H9 (cell line): ENCODE measurements at regions not wholly inside any gene's neighbourhood (a gene's known extent, or its start where the extent isn't known, plus 50 kb on each side); places are given as distances from the start of the nearest gene placed in this dataset.

ENCODE experiments used
- DNase-seq: peaks from one replicate; pipeline ENCODE4 v3.0.0-alpha.2; 2017
- H2AFZ ChIP-seq: one replicate; pipeline ENCODE4 v1.6.1; 2013; ENCODE audit warnings: mild to moderate bottlenecking, low read length, control low read depth, moderate library complexity
- H2AK5ac ChIP-seq: 2 replicates; pipeline ENCODE4 v1.6.1; 2013; ENCODE audit warnings: low read length, control low read depth, mixed read lengths; ENCODE audit not compliant: insufficient read length
- H2BK120ac ChIP-seq: one replicate; pipeline ENCODE4 v1.6.1; 2013; ENCODE audit warnings: low read depth, mild to moderate bottlenecking, low read length, control low read depth, inconsistent platforms; ENCODE audit not compliant: poor library complexity, severe bottlenecking
- H2BK12ac ChIP-seq: 2 replicates; pipeline ENCODE4 v1.6.1; 2013; ENCODE audit warnings: low read length, control low read depth, mixed read lengths, low read depth; ENCODE audit not compliant: insufficient read length
- H2BK15ac ChIP-seq: 2 replicates; pipeline ENCODE4 v1.6.1; 2013; ENCODE audit warnings: low read depth, low read length, control low read depth
- H2BK20ac ChIP-seq: one replicate; pipeline ENCODE4 v1.6.1; 2013; ENCODE audit warnings: low read depth, mild to moderate bottlenecking, low read length, control low read depth, inconsistent platforms; ENCODE audit not compliant: poor library complexity, severe bottlenecking
- H2BK5ac ChIP-seq: 2 replicates; pipeline ENCODE4 v1.6.1; 2013; ENCODE audit warnings: low read length, control low read depth, mixed read lengths; ENCODE audit not compliant: insufficient read length
- H3K14ac ChIP-seq: 2 replicates; pipeline ENCODE4 v1.6.1; 2013; ENCODE audit warnings: low read length, control low read depth; ENCODE audit not compliant: insufficient read depth
- H3K18ac ChIP-seq: 2 replicates; pipeline ENCODE4 v1.6.1; 2013; ENCODE audit warnings: low read depth, mild to moderate bottlenecking, mixed read lengths, low read length, control low read depth; ENCODE audit not compliant: insufficient read length
- H3K23ac ChIP-seq: 2 replicates; pipeline ENCODE4 v1.6.1; 2013; ENCODE audit warnings: low read length, control low read depth, mixed read lengths, low read depth; ENCODE audit not compliant: insufficient read length
- H3K23me2 ChIP-seq: 2 replicates; pipeline ENCODE4 v1.6.1; 2013; ENCODE audit warnings: low read depth, mild to moderate bottlenecking, mixed read lengths, low read length, control low read depth; ENCODE audit not compliant: insufficient read length, poor library complexity, severe bottlenecking
- H3K27ac ChIP-seq: 2 replicates; pipeline ENCODE4 v1.5.1; 2013; ENCODE audit warnings: low read length, control low read depth, mixed read lengths, low read depth; ENCODE audit not compliant: insufficient read length
- H3K27me3 ChIP-seq: 2 replicates; pipeline ENCODE4 v1.6.1; 2013; ENCODE audit warnings: low read length, control low read depth, inconsistent platforms; ENCODE audit not compliant: insufficient read depth
- H3K4ac ChIP-seq: 2 replicates; pipeline ENCODE4 v1.6.1; 2013; ENCODE audit warnings: low read depth, mild to moderate bottlenecking, control low read depth, inconsistent platforms, low read length, moderate library complexity
- H3K4me1 ChIP-seq: 2 replicates; pipeline ENCODE4 v1.6.1; 2013; ENCODE audit warnings: low read length, control low read depth, inconsistent platforms; ENCODE audit not compliant: insufficient read depth
- H3K4me2 ChIP-seq: 2 replicates; pipeline ENCODE4 v1.6.1; 2013; ENCODE audit warnings: low read length, control low read depth, mixed read lengths; ENCODE audit not compliant: insufficient read length, insufficient read depth
- H3K56ac ChIP-seq: 2 replicates; pipeline ENCODE4 v1.6.1; 2013; ENCODE audit warnings: low read depth, mild to moderate bottlenecking, mixed read lengths, low read length, control low read depth; ENCODE audit not compliant: insufficient read length
- H3K79me1 ChIP-seq: 2 replicates; pipeline ENCODE4 v1.6.1; 2013; ENCODE audit warnings: low read depth, mild to moderate bottlenecking, moderate library complexity, low read length, control low read depth, inconsistent platforms; ENCODE audit not compliant: insufficient read depth, poor library complexity, severe bottlenecking
- H3K79me2 ChIP-seq: 2 replicates; pipeline ENCODE4 v1.6.1; 2013; ENCODE audit warnings: low read length, control low read depth, inconsistent platforms; ENCODE audit not compliant: insufficient read depth
- H3K9ac ChIP-seq: 2 replicates; pipeline ENCODE4 v1.6.1; 2013; ENCODE audit warnings: low read length, control low read depth, mixed read lengths; ENCODE audit not compliant: insufficient read length; ENCODE audit errors: extremely low read depth
- H3K9me3 ChIP-seq: one replicate; pipeline ENCODE4 v1.6.1; 2013; ENCODE audit warnings: low read depth, low read length, inconsistent platforms; ENCODE audit not compliant: control insufficient read depth
- H3T11ph ChIP-seq: one replicate; pipeline ENCODE4 v1.6.1; 2013; ENCODE audit warnings: mild to moderate bottlenecking, low read length, control low read depth, inconsistent platforms
- H4K20me1 ChIP-seq: one replicate; pipeline ENCODE4 v1.6.1; 2013; ENCODE audit not compliant: control insufficient read depth, insufficient read length, insufficient read depth
- H4K5ac ChIP-seq: 2 replicates; pipeline ENCODE4 v1.6.1; 2013; ENCODE audit warnings: low read depth, mild to moderate bottlenecking, mixed read lengths, low read length, control low read depth; ENCODE audit not compliant: insufficient read length
- H4K8ac ChIP-seq: replicated peaks from 2 replicates; pipeline ENCODE4 v1.6.1; 2013; ENCODE audit warnings: low read length, control low read depth, mixed read lengths, low read depth; ENCODE audit not compliant: insufficient read length
- H4K91ac ChIP-seq: 2 replicates; pipeline ENCODE4 v1.6.1; 2013; ENCODE audit warnings: low read depth, mild to moderate bottlenecking, moderate library complexity, mixed read lengths, low read length, control low read depth; ENCODE audit not compliant: insufficient read length
- H3K27ac Mint-ChIP-seq, 3 experiments: 2 replicates in 2 of 3; 3 replicates in 1 of 3; pipeline ENCODE4 v1.8.0; 2020 to 2021; ENCODE audit warnings: mixed read lengths in 3 of 3, mild to moderate bottlenecking in 1 of 3, moderate library complexity in 1 of 3
- H3K27me3 Mint-ChIP-seq: 2 replicates; pipeline ENCODE4 v1.8.0; 2021; ENCODE audit warnings: low read depth, mild to moderate bottlenecking, moderate library complexity, mixed read lengths
- H3K36me3 Mint-ChIP-seq, 3 experiments: 2 replicates in 2 of 3; 3 replicates in 1 of 3; pipeline ENCODE4 v1.8.0; 2020 to 2021; ENCODE audit warnings: low read depth in 3 of 3, mixed read lengths in 3 of 3; ENCODE audit not compliant: insufficient read depth in 1 of 3
- H3K4me1 Mint-ChIP-seq, 2 experiments: 2 replicates each; pipeline ENCODE4 v1.8.0; 2020; ENCODE audit warnings: mixed read lengths in 2 of 2
- H3K4me3 Mint-ChIP-seq, 2 experiments: 2 replicates in 1 of 2; 3 replicates in 1 of 2; pipeline ENCODE4 v1.8.0; 2020 to 2021; ENCODE audit warnings: mild to moderate bottlenecking in 2 of 2, mixed read lengths in 2 of 2, moderate library complexity in 1 of 2
- H3K9me3 Mint-ChIP-seq, 2 experiments: 2 replicates in 1 of 2; 3 replicates in 1 of 2; pipeline ENCODE4 v1.8.0; 2020; ENCODE audit warnings: mild to moderate bottlenecking in 2 of 2, mixed read lengths in 2 of 2, moderate library complexity in 1 of 2
- WGBS: extraction: QIAGEN DNeasy Blood & Tissue Kit; methylation state at CpG from one replicate; pipeline ENCODE4 v1.1.7; 2013; ENCODE audit warnings: missing lambda C conversion rate, low lambda C conversion rate, mixed read lengths; ENCODE audit not compliant: insufficient read length; ENCODE audit errors: extremely low coverage; 5-methylcytosine and 5-hydroxymethylcytosine counted together
- TF ChIP-seq, protein P1 (sequence below): fragments of 200-600 bp; sonication (generic); conservative IDR thresholded peaks from 3 replicates; pipeline ENCODE4 v1.8.0; 2021; ENCODE audit warnings: antibody characterized with exemption, mild to moderate bottlenecking

DNA sequence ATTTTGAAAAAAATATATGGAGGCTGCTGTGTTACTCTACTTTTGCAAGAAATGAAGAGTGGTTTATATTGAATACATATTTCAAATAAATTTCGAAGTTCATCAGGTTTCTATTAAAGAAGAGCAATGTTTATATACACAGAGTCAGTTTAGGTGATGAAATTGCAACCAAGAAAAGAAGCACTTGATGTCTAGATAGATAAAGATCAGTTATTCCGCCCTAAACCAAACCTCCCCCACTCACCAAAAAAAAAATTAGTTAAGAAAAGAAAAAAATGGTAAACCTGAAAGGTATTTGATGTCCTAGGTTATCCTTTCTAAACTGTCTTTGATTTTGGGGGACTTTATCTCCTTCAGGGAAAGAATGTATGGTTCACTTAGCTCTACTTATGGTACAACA, 111.8 kb downstream of the SKIDA1 start:
- no peak overlapping the region for H4K5ac ChIP-seq
- no peak overlapping the region for H2BK20ac ChIP-seq
- no peaks in the 10 kb centered on the region for H3K27me3 Mint-ChIP-seq
- H3K27ac ChIP-seq: no peak overlapping the region
- no peak overlapping the region for H2AFZ ChIP-seq
- no peaks in the 10 kb centered on the region; the same call in 1 of the 2 replicates for H3K27me3 ChIP-seq
- H2BK12ac ChIP-seq: no peak overlapping the region
- H3K36me3 Mint-ChIP-seq: no peaks in the 10 kb centered on the region
- no peak overlapping the region for H2AK5ac ChIP-seq
- H3K4me3 Mint-ChIP-seq: no peak overlapping the region
- H3K4me1 Mint-ChIP-seq: peaks cover 24 to 27% of the 10 kb centered on the region in 2 experiments
- H3K18ac ChIP-seq: no peak overlapping the region
- H3K4me1 ChIP-seq: peaks cover 4% of the 10 kb centered on the region; the same call in 1 of the 2 replicates
- H3K9ac ChIP-seq: no peak overlapping the region
- no peak overlapping the region for H3K27ac Mint-ChIP-seq
- H3K4me2 ChIP-seq: no peak overlapping the region
- no peaks in the 10 kb centered on the region for H3K9me3 ChIP-seq
- no peaks in the 10 kb centered on the region for H3K79me1 ChIP-seq
- H3K4ac ChIP-seq: no peak overlapping the region
- H3K23ac ChIP-seq: no peak overlapping the region
- H3K56ac ChIP-seq: no peak overlapping the region
- TF ChIP-seq, protein P1, sequence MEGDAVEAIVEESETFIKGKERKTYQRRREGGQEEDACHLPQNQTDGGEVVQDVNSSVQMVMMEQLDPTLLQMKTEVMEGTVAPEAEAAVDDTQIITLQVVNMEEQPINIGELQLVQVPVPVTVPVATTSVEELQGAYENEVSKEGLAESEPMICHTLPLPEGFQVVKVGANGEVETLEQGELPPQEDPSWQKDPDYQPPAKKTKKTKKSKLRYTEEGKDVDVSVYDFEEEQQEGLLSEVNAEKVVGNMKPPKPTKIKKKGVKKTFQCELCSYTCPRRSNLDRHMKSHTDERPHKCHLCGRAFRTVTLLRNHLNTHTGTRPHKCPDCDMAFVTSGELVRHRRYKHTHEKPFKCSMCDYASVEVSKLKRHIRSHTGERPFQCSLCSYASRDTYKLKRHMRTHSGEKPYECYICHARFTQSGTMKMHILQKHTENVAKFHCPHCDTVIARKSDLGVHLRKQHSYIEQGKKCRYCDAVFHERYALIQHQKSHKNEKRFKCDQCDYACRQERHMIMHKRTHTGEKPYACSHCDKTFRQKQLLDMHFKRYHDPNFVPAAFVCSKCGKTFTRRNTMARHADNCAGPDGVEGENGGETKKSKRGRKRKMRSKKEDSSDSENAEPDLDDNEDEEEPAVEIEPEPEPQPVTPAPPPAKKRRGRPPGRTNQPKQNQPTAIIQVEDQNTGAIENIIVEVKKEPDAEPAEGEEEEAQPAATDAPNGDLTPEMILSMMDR: no peak
- no peaks in the 10 kb centered on the region for H3K9me3 Mint-ChIP-seq
- no peak overlapping the region for H2BK120ac ChIP-seq
- no peak overlapping the region for H2BK5ac ChIP-seq
- H2BK15ac ChIP-seq: no peak overlapping the region
- no peaks in the 10 kb centered on the region for H3K79me2 ChIP-seq
- DNase-seq: no peak
- no CpG with 5 or more reads among the region's 2 CpGs for WGBS
- no peaks in the 10 kb centered on the region for H4K20me1 ChIP-seq
- no peak overlapping the region for H4K91ac ChIP-seq
- no peaks in the 10 kb centered on the region for H3K23me2 ChIP-seq
- no peak overlapping the region for H3T11ph ChIP-seq
- no peak overlapping the region for H3K14ac ChIP-seq
- H4K8ac ChIP-seq: no peak overlapping the region
